ENCODE measurements at regions not wholly inside any gene's neighbourhood (a gene's known extent, or its start where the extent isn't known, plus 50 kb on each side); places are given as distances from the start of the nearest gene placed in this dataset.
A peak's percentile ranks its signal among the peaks of the same experiment; 100 is the strongest.

GRCh38 chr15:53072077-53072476 is 281.9 kb upstream of the ONECUT1 start:
- WGBS (ENCODE audit: insufficient coverage): 5% methylated on average over 3 of the region's 3 CpGs
- peak in 1 of 2 donors; percentile 3 for DNase-seq
- no peaks in the 10 kb centered on the region for H3K4me1 ChIP-seq (ENCODE audit: control insufficient read depth, insufficient read depth, low read length)
- H3K27me3 Mint-ChIP-seq (ENCODE audit: low read depth in 2 of 2): no peaks in the 10 kb centered on the region
- ATAC-seq: no peak
- TF ChIP-seq CTCF (IDR thresholded peaks at IDR 0.05): no peak
- no peak overlapping the region for H3K27ac ChIP-seq (ENCODE audit: low read length)
- no peaks in the 10 kb centered on the region for H3K36me3 Mint-ChIP-seq
- H3K4me3 Mint-ChIP-seq: no peak overlapping the region
- H3K9me3 ChIP-seq (ENCODE audit: control insufficient read depth, insufficient read depth, low read length): no peaks in the 10 kb centered on the region
- no peak overlapping the region for H3K4me3 ChIP-seq (ENCODE audit: low read length)
- peaks cover 6 to 15% of the 10 kb centered on the region in 2 donors for H3K9me3 Mint-ChIP-seq
- intact Hi-C loops (cut with micrococcal nuclease): no loop called here
- no peaks in the 10 kb centered on the region for H3K36me3 ChIP-seq (ENCODE audit: control insufficient read depth, insufficient read depth, low read length)
- H3K4me1 Mint-ChIP-seq: no peaks in the 10 kb centered on the region
- H3K27me3 ChIP-seq (ENCODE audit: control insufficient read depth, insufficient read depth, low read length): no peaks in the 10 kb centered on the region
- no peak overlapping the region for H3K27ac Mint-ChIP-seq

- Mint-ChIP-seq H3K27ac (no peak overlapping the region), H3K9me3 (peaks cover 8 to 9% of the 10 kb centered on the region in 2 donors), H3K27me3 (ENCODE audit: low read depth in 2 of 2) (no peaks in the 10 kb centered on the region), H3K36me3 (no peaks in the 10 kb centered on the region), H3K4me3 (no peak overlapping the region), H3K4me1 (no peaks in the 10 kb centered on the region)
- H3K27ac ChIP-seq (ENCODE audit: low read length): no peak overlapping the region
- WGBS (ENCODE audit: insufficient coverage): 77% methylated on average over 4 of the region's 4 CpGs
- H3K9me3 ChIP-seq (ENCODE audit: control insufficient read depth, insufficient read depth, low read length): no peaks in the 10 kb centered on the region
- H3K4me1 ChIP-seq (ENCODE audit: control insufficient read depth, insufficient read depth, low read length): no peaks in the 10 kb centered on the region
- no peak for ATAC-seq
- TF ChIP-seq CTCF (IDR thresholded peaks at IDR 0.05): no peak
- H3K4me3 ChIP-seq (ENCODE audit: low read length): no peak overlapping the region
- no peaks in the 10 kb centered on the region for H3K27me3 ChIP-seq (ENCODE audit: control insufficient read depth, insufficient read depth, low read length)
- intact Hi-C loops (cut with micrococcal nuclease): no loop called here
- H3K36me3 ChIP-seq (ENCODE audit: control insufficient read depth, insufficient read depth, low read length): no peaks in the 10 kb centered on the region
- no peak for DNase-seq
These were observed 278.5 kb upstream of the ONECUT1 start for GRCh38 chr15:53068636-53069035.

GRCh38 chr15:53059273-53060043 is 269.3 kb upstream of the ONECUT1 start:
- H3K27ac Mint-ChIP-seq: no peak overlapping the region
- intact Hi-C loops (cut with micrococcal nuclease): no loop called here

More at GRCh38 chr15:53059273-53060043, 269.3 kb upstream of the ONECUT1 start:
- H3K9me3 ChIP-seq (ENCODE audit: control insufficient read depth, insufficient read depth, low read length): no peaks in the 10 kb centered on the region
- no peak overlapping the region for H3K4me3 Mint-ChIP-seq
- H3K36me3 ChIP-seq (ENCODE audit: control insufficient read depth, insufficient read depth, low read length): no peaks in the 10 kb centered on the region
- no peak overlapping the region for H3K4me3 ChIP-seq (ENCODE audit: low read length)
- H3K9me3 Mint-ChIP-seq: peaks cover 6 to 11% of the 10 kb centered on the region in 2 donors
- no peak overlapping the region for H3K27ac ChIP-seq (ENCODE audit: low read length)
- no peak for ATAC-seq
- no peaks in the 10 kb centered on the region for H3K4me1 ChIP-seq (ENCODE audit: control insufficient read depth, insufficient read depth, low read length)
- H3K27me3 ChIP-seq (ENCODE audit: control insufficient read depth, insufficient read depth, low read length): no peaks in the 10 kb centered on the region
- H3K36me3 Mint-ChIP-seq: no peaks in the 10 kb centered on the region
- DNase-seq: no peak
- H3K4me1 Mint-ChIP-seq: no peaks in the 10 kb centered on the region
- WGBS (ENCODE audit: insufficient coverage): 89% methylated on average over 10 of the region's 10 CpGs
- no peaks in the 10 kb centered on the region for H3K27me3 Mint-ChIP-seq (ENCODE audit: low read depth in 2 of 2)
- TF ChIP-seq CTCF (IDR thresholded peaks at IDR 0.05): no peak

Measured in natural killer cell (primary cell).